H9 (cell line): ENCODE measurements at regions not wholly inside any gene's neighbourhood (a gene's known extent, or its start where the extent isn't known, plus 50 kb on each side); places are given as distances from the start of the nearest gene placed in this dataset.

ENCODE experiments used
- DNase-seq: peaks from one replicate; pipeline ENCODE4 v3.0.0-alpha.2; 2017
- H2AFZ ChIP-seq: one replicate; pipeline ENCODE4 v1.6.1; 2013; ENCODE audit warnings: mild to moderate bottlenecking, low read length, control low read depth, moderate library complexity
- H2AK5ac ChIP-seq: 2 replicates; pipeline ENCODE4 v1.6.1; 2013; ENCODE audit warnings: low read length, control low read depth, mixed read lengths; ENCODE audit not compliant: insufficient read length
- H2BK120ac ChIP-seq: one replicate; pipeline ENCODE4 v1.6.1; 2013; ENCODE audit warnings: low read depth, mild to moderate bottlenecking, low read length, control low read depth, inconsistent platforms; ENCODE audit not compliant: poor library complexity, severe bottlenecking
- H2BK12ac ChIP-seq: 2 replicates; pipeline ENCODE4 v1.6.1; 2013; ENCODE audit warnings: low read length, control low read depth, mixed read lengths, low read depth; ENCODE audit not compliant: insufficient read length
- H2BK15ac ChIP-seq: 2 replicates; pipeline ENCODE4 v1.6.1; 2013; ENCODE audit warnings: low read depth, low read length, control low read depth
- H2BK20ac ChIP-seq: one replicate; pipeline ENCODE4 v1.6.1; 2013; ENCODE audit warnings: low read depth, mild to moderate bottlenecking, low read length, control low read depth, inconsistent platforms; ENCODE audit not compliant: poor library complexity, severe bottlenecking
- H2BK5ac ChIP-seq: 2 replicates; pipeline ENCODE4 v1.6.1; 2013; ENCODE audit warnings: low read length, control low read depth, mixed read lengths; ENCODE audit not compliant: insufficient read length
- H3K14ac ChIP-seq: 2 replicates; pipeline ENCODE4 v1.6.1; 2013; ENCODE audit warnings: low read length, control low read depth; ENCODE audit not compliant: insufficient read depth
- H3K18ac ChIP-seq: 2 replicates; pipeline ENCODE4 v1.6.1; 2013; ENCODE audit warnings: low read depth, mild to moderate bottlenecking, mixed read lengths, low read length, control low read depth; ENCODE audit not compliant: insufficient read length
- H3K23ac ChIP-seq: 2 replicates; pipeline ENCODE4 v1.6.1; 2013; ENCODE audit warnings: low read length, control low read depth, mixed read lengths, low read depth; ENCODE audit not compliant: insufficient read length
- H3K23me2 ChIP-seq: 2 replicates; pipeline ENCODE4 v1.6.1; 2013; ENCODE audit warnings: low read depth, mild to moderate bottlenecking, mixed read lengths, low read length, control low read depth; ENCODE audit not compliant: insufficient read length, poor library complexity, severe bottlenecking
- H3K27ac ChIP-seq: 2 replicates; pipeline ENCODE4 v1.5.1; 2013; ENCODE audit warnings: low read length, control low read depth, mixed read lengths, low read depth; ENCODE audit not compliant: insufficient read length
- H3K27me3 ChIP-seq: 2 replicates; pipeline ENCODE4 v1.6.1; 2013; ENCODE audit warnings: low read length, control low read depth, inconsistent platforms; ENCODE audit not compliant: insufficient read depth
- H3K4ac ChIP-seq: 2 replicates; pipeline ENCODE4 v1.6.1; 2013; ENCODE audit warnings: low read depth, mild to moderate bottlenecking, control low read depth, inconsistent platforms, low read length, moderate library complexity
- H3K4me1 ChIP-seq: 2 replicates; pipeline ENCODE4 v1.6.1; 2013; ENCODE audit warnings: low read length, control low read depth, inconsistent platforms; ENCODE audit not compliant: insufficient read depth
- H3K4me2 ChIP-seq: 2 replicates; pipeline ENCODE4 v1.6.1; 2013; ENCODE audit warnings: low read length, control low read depth, mixed read lengths; ENCODE audit not compliant: insufficient read length, insufficient read depth
- H3K56ac ChIP-seq: 2 replicates; pipeline ENCODE4 v1.6.1; 2013; ENCODE audit warnings: low read depth, mild to moderate bottlenecking, mixed read lengths, low read length, control low read depth; ENCODE audit not compliant: insufficient read length
- H3K79me1 ChIP-seq: 2 replicates; pipeline ENCODE4 v1.6.1; 2013; ENCODE audit warnings: low read depth, mild to moderate bottlenecking, moderate library complexity, low read length, control low read depth, inconsistent platforms; ENCODE audit not compliant: insufficient read depth, poor library complexity, severe bottlenecking
- H3K79me2 ChIP-seq: 2 replicates; pipeline ENCODE4 v1.6.1; 2013; ENCODE audit warnings: low read length, control low read depth, inconsistent platforms; ENCODE audit not compliant: insufficient read depth
- H3K9ac ChIP-seq: 2 replicates; pipeline ENCODE4 v1.6.1; 2013; ENCODE audit warnings: low read length, control low read depth, mixed read lengths; ENCODE audit not compliant: insufficient read length; ENCODE audit errors: extremely low read depth
- H3K9me3 ChIP-seq: one replicate; pipeline ENCODE4 v1.6.1; 2013; ENCODE audit warnings: low read depth, low read length, inconsistent platforms; ENCODE audit not compliant: control insufficient read depth
- H3T11ph ChIP-seq: one replicate; pipeline ENCODE4 v1.6.1; 2013; ENCODE audit warnings: mild to moderate bottlenecking, low read length, control low read depth, inconsistent platforms
- H4K20me1 ChIP-seq: one replicate; pipeline ENCODE4 v1.6.1; 2013; ENCODE audit not compliant: control insufficient read depth, insufficient read length, insufficient read depth
- H4K5ac ChIP-seq: 2 replicates; pipeline ENCODE4 v1.6.1; 2013; ENCODE audit warnings: low read depth, mild to moderate bottlenecking, mixed read lengths, low read length, control low read depth; ENCODE audit not compliant: insufficient read length
- H4K8ac ChIP-seq: replicated peaks from 2 replicates; pipeline ENCODE4 v1.6.1; 2013; ENCODE audit warnings: low read length, control low read depth, mixed read lengths, low read depth; ENCODE audit not compliant: insufficient read length
- H4K91ac ChIP-seq: 2 replicates; pipeline ENCODE4 v1.6.1; 2013; ENCODE audit warnings: low read depth, mild to moderate bottlenecking, moderate library complexity, mixed read lengths, low read length, control low read depth; ENCODE audit not compliant: insufficient read length
- H3K27ac Mint-ChIP-seq, 3 experiments: 2 replicates in 2 of 3; 3 replicates in 1 of 3; pipeline ENCODE4 v1.8.0; 2020 to 2021; ENCODE audit warnings: mixed read lengths in 3 of 3, mild to moderate bottlenecking in 1 of 3, moderate library complexity in 1 of 3
- H3K27me3 Mint-ChIP-seq: 2 replicates; pipeline ENCODE4 v1.8.0; 2021; ENCODE audit warnings: low read depth, mild to moderate bottlenecking, moderate library complexity, mixed read lengths
- H3K36me3 Mint-ChIP-seq, 3 experiments: 2 replicates in 2 of 3; 3 replicates in 1 of 3; pipeline ENCODE4 v1.8.0; 2020 to 2021; ENCODE audit warnings: low read depth in 3 of 3, mixed read lengths in 3 of 3; ENCODE audit not compliant: insufficient read depth in 1 of 3
- H3K4me1 Mint-ChIP-seq, 2 experiments: 2 replicates each; pipeline ENCODE4 v1.8.0; 2020; ENCODE audit warnings: mixed read lengths in 2 of 2
- H3K4me3 Mint-ChIP-seq, 2 experiments: 2 replicates in 1 of 2; 3 replicates in 1 of 2; pipeline ENCODE4 v1.8.0; 2020 to 2021; ENCODE audit warnings: mild to moderate bottlenecking in 2 of 2, mixed read lengths in 2 of 2, moderate library complexity in 1 of 2
- H3K9me3 Mint-ChIP-seq, 2 experiments: 2 replicates in 1 of 2; 3 replicates in 1 of 2; pipeline ENCODE4 v1.8.0; 2020; ENCODE audit warnings: mild to moderate bottlenecking in 2 of 2, mixed read lengths in 2 of 2, moderate library complexity in 1 of 2
- WGBS: extraction: QIAGEN DNeasy Blood & Tissue Kit; methylation state at CpG from one replicate; pipeline ENCODE4 v1.1.7; 2013; ENCODE audit warnings: missing lambda C conversion rate, low lambda C conversion rate, mixed read lengths; ENCODE audit not compliant: insufficient read length; ENCODE audit errors: extremely low coverage; 5-methylcytosine and 5-hydroxymethylcytosine counted together
- TF ChIP-seq, protein P1 (sequence below): fragments of 200-600 bp; sonication (generic); conservative IDR thresholded peaks from 3 replicates; pipeline ENCODE4 v1.8.0; 2021; ENCODE audit warnings: antibody characterized with exemption, mild to moderate bottlenecking

DNA sequence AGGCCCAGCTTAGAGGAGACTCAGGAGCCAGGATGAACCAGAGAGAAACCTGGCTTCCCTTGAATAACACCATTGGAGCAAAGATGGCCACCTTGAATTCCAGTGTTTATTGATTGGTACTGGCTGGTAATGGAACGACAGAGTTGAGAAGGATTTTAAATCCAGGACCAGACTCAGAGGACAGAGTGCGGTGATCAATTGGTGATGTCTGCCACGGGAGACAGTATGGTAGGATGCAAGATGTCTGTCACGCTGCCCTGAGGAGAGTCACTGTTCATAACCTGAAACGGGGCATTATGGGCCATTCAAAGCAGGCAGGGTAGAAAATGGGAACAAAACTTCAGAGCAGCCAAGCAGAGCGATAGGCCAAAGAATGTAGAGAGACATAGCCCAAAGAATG, 55.4 kb upstream of the ISX start:
- Histone ChIP-seq H3K9ac (no peak overlapping the region), H3K9me3 (no peaks in the 10 kb centered on the region), H3K79me2 (no peaks in the 10 kb centered on the region), H3K4me2 (no peak overlapping the region), H3K79me1 (no peaks in the 10 kb centered on the region), H4K8ac (no peak overlapping the region), H3K23ac (no peak overlapping the region), H3K14ac (no peak overlapping the region), H4K20me1 (peaks cover 2% of the 10 kb centered on the region), H3K23me2 (no peaks in the 10 kb centered on the region), H2AK5ac (no peak overlapping the region), H3K56ac (no peak overlapping the region), H2BK120ac (no peak overlapping the region), H4K91ac (no peak overlapping the region), H3K27me3 (no peaks in the 10 kb centered on the region), H2AFZ (no peak overlapping the region), H4K5ac (no peak overlapping the region), H3K18ac (no peak overlapping the region), H2BK12ac (no peak overlapping the region), H3K4ac (no peak overlapping the region), H2BK15ac (no peak overlapping the region), H2BK5ac (no peak overlapping the region), H3K27ac (no peak overlapping the region), H3T11ph (no peak overlapping the region), H3K4me1 (no peaks in the 10 kb centered on the region), H2BK20ac (no peak overlapping the region)
- H3K27me3 Mint-ChIP-seq: peaks cover 37% of the 10 kb centered on the region
- peaks cover 0 to 3% (median 0%) of the 10 kb centered on the region in 3 experiments; a peak in 2 of 7 replicates for H3K36me3 Mint-ChIP-seq
- no peak overlapping the region for H3K4me3 Mint-ChIP-seq
- peaks cover 0 to 2% of the 10 kb centered on the region in 2 experiments; a peak in 2 of 5 replicates for H3K9me3 Mint-ChIP-seq
- TF ChIP-seq, protein P1, sequence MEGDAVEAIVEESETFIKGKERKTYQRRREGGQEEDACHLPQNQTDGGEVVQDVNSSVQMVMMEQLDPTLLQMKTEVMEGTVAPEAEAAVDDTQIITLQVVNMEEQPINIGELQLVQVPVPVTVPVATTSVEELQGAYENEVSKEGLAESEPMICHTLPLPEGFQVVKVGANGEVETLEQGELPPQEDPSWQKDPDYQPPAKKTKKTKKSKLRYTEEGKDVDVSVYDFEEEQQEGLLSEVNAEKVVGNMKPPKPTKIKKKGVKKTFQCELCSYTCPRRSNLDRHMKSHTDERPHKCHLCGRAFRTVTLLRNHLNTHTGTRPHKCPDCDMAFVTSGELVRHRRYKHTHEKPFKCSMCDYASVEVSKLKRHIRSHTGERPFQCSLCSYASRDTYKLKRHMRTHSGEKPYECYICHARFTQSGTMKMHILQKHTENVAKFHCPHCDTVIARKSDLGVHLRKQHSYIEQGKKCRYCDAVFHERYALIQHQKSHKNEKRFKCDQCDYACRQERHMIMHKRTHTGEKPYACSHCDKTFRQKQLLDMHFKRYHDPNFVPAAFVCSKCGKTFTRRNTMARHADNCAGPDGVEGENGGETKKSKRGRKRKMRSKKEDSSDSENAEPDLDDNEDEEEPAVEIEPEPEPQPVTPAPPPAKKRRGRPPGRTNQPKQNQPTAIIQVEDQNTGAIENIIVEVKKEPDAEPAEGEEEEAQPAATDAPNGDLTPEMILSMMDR: no peak
- WGBS: no CpG with 5 or more reads among the region's 6 CpGs
- no peaks in the 10 kb centered on the region for H3K4me1 Mint-ChIP-seq
- DNase-seq: no peak
- no peak overlapping the region for H3K27ac Mint-ChIP-seq
